HFF-Myc (cell line): ENCODE measurements at regions not wholly inside any gene's neighbourhood (a gene's known extent, or its start where the extent isn't known, plus 50 kb on each side); places are given as distances from the start of the nearest gene placed in this dataset.
"Not testable (repeated sequence)": the region's sequence is repeated elsewhere in the genome, so short reads cannot be mapped to it uniquely, and the experiment has no call there.

Experiments used
- DNase-seq: peaks from one replicate; pipeline ENCODE4 v3.0.0-alpha.2; 2011; ENCODE audit warnings: low read depth; ENCODE audit errors: extremely low read depth
- H3K4me3 ChIP-seq: replicated peaks from 2 replicates; pipeline ENCODE4 v1.5.1; 2011; ENCODE audit warnings: low read depth, mild to moderate bottlenecking, control low read depth, low read length
- CTCF ChIP-seq: IDR thresholded peaks from 2 replicates; pipeline ENCODE4 v1.5.1; 2012; ENCODE audit warnings: mild to moderate bottlenecking, low read depth, low read length, control low read depth; ENCODE audit errors: missing control alignments

- DNase-seq = no peak
- H3K4me3 ChIP-seq = peak overlapping the region; percentile 57
- TF ChIP-seq CTCF = no peak
Measured at GRCh38 chr6:27138837-27139755, 108.4 kb upstream of the PRSS16 start.

DNA sequence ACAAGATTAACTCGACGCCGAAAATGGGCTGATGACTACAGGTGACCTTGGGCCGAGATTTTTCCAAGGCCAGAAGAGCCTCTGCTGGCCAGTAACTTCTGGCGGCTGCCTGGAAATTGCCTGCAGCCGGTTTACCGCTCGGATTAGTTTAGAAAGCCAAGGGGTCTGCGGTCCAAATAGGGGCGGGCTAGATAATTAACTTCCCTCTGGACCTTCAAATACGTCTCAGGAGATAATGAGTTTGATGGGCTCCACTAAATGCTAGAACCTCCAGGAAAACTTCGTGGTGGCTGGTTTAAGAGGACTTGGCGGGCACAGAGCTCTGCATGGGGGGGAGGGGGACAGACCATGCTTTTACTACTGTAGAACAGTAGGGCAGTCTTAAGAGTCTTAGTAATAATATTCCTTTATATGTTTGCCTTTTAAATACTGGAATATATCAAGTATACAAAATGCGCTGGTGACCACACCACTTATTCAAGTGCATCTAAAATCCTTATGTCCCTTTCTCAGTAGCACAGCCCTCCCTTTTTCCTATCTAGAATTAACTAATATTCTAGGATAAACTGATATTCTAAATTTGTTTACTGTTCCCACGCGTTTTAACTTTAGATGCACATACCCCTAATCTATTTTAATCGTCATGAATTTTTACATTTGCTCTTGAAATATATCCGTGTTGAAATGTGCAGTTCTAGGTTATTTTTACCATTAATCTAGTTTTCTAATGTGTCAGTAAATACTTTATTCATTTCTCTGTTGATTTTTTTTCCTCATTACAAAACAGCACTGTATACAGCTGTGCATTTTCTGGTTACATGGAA lies 107.5 kb upstream of the PRSS16 start:
- peak overlapping the region; percentile 57 for H3K4me3 ChIP-seq
- no peak for DNase-seq
- TF ChIP-seq CTCF = no peak

- no peak for DNase-seq
- H3K4me3 ChIP-seq = peak overlapping the region; percentile 25; the same call in 1 of the 2 replicates
- no peak for TF ChIP-seq CTCF
Measured at GRCh38 chr6:27140999-27141528, 106.4 kb upstream of the PRSS16 start.

DNA sequence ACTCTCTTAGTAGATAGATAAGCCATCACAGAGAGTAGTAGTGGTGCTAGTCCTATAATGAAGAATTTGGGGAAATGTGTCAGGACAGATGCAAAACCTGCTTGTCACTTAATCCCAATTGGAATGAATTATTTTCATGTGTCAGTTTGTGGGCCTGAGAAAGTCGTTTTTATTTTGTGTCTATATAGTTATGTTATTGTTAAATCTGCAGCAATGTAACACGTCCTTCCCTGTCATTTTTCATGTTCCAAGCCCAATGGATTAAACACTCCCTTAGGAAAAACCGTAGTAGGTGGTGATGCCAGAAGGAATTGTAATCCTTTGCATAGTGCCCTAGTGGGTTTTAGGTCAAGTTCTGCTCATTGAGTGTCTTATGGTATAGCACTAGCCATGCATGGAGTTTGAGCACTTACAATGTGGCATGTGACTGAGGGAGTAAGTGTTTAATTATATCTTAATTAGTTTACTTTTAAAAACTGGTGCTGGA lies 105.9 kb upstream of the PRSS16 start:
- no peak for TF ChIP-seq CTCF
- no peak for DNase-seq
- H3K4me3 ChIP-seq = peak overlapping the region; percentile 25; the same call in 1 of the 2 replicates

- not testable (repeated sequence) for DNase-seq, H3K4me3 ChIP-seq
Measured at GRCh38 chr6:27143020-27143388, 104.5 kb upstream of the PRSS16 start.

DNA sequence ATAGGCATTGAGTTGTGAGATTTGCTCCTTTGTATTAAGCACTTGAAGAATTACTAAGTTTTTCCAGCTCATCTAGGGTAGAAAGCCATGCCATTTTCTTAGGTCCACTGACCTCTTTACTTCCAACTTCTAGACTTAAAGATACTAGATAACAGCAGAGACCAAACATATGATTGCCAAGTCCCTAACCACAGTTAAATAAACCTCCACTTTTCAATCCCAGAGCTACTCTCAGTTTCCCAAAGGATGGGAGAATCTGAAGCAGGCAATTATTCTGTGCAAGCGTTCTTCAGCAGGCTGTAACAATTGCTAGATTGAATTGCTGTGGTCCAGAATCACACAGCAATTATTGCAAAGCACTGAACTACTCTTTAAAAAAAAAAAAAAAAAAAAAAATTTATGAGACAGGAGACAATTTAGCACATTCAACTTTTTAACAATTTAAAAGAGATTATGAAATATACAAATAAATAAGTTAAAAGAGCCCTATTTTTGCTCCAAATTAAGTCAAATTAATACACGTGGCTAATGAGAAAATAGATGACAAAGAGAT lies 104.0 kb upstream of the PRSS16 start:
- no peak for TF ChIP-seq CTCF
- no peak for DNase-seq
- H3K4me3 ChIP-seq = peak overlapping the region; percentile 2; the same call in 1 of the 2 replicates
